ENCODE measurements at regions not wholly inside any gene's neighbourhood (a gene's known extent, or its start where the extent isn't known, plus 50 kb on each side); places are given as distances from the start of the nearest gene placed in this dataset.

DNA sequence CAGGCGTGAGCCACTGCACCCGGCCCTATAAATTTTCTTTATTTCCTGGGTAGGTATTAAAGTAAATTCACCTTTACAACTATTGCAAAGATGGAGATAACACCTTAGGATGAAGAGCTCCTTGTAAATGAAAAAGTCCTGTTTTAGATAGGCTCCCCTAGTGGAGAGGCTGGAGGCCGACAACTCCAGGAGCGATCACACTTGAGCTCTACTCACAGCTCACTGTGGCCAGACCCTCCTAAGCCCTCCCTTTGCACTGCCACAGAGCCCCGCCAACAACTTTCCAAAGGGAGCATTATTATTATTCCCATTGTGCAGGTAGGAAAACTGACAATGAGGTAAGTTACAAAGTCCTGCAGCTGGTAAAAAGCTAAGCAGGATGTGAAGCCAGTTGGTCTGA is 139.1 kb upstream of the ERCC6L2 start:
- DNase-seq (ENCODE audit: low spot score) = peak; percentile 24
- POLR2A ChIA-PET (ENCODE audit: low non-redundant PET) = no interaction called here
- CTCF ChIA-PET = interaction anchor here (0.6 to 1.5 kb wide), 12 partner anchors 9 to 1893 kb away, joined by 3 to 8 read pairs (median 4); partner anchors contain the start of gene ERCC6L2
- TF ChIP-seq, protein P1, sequence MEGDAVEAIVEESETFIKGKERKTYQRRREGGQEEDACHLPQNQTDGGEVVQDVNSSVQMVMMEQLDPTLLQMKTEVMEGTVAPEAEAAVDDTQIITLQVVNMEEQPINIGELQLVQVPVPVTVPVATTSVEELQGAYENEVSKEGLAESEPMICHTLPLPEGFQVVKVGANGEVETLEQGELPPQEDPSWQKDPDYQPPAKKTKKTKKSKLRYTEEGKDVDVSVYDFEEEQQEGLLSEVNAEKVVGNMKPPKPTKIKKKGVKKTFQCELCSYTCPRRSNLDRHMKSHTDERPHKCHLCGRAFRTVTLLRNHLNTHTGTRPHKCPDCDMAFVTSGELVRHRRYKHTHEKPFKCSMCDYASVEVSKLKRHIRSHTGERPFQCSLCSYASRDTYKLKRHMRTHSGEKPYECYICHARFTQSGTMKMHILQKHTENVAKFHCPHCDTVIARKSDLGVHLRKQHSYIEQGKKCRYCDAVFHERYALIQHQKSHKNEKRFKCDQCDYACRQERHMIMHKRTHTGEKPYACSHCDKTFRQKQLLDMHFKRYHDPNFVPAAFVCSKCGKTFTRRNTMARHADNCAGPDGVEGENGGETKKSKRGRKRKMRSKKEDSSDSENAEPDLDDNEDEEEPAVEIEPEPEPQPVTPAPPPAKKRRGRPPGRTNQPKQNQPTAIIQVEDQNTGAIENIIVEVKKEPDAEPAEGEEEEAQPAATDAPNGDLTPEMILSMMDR (conservative IDR thresholded peaks at IDR 0.05; ENCODE audit: low read depth) = peak; percentile 38; the same call in 1 of the 2 replicates
- no peak overlapping the region for H3K27ac ChIP-seq

DNA sequence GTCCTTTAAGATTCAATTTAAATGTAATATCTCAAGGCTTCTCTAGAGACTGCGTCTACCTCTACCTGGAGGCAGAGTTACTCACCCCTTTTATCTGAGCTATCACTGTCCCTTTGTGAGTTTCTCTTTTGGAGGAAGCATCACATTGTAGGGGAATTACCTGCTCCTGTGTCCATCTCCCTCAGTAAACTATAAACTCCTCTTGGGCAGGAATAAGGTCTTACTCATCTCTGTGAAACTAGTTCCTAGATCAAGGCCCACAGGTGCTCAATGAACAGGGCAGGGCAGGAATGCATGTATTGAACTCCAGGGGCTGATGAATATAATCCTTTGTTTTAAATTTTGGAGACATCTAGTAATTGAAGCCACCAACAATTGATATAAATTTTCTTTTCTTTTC is 139.8 kb upstream of the ERCC6L2 start:
- no peak for DNase-seq (ENCODE audit: low spot score)
- CTCF ChIA-PET = interaction anchor here (0.6 to 1.5 kb wide), 9 partner anchors 8 to 65 kb away, joined by 3 to 8 read pairs (median 4); no protein-coding TSS in a partner anchor
- TF ChIP-seq, protein P1 (conservative IDR thresholded peaks at IDR 0.05; ENCODE audit: low read depth) = no peak
- H3K27ac ChIP-seq = no peak overlapping the region
- POLR2A ChIA-PET (ENCODE audit: low non-redundant PET) = no interaction called here

DNA sequence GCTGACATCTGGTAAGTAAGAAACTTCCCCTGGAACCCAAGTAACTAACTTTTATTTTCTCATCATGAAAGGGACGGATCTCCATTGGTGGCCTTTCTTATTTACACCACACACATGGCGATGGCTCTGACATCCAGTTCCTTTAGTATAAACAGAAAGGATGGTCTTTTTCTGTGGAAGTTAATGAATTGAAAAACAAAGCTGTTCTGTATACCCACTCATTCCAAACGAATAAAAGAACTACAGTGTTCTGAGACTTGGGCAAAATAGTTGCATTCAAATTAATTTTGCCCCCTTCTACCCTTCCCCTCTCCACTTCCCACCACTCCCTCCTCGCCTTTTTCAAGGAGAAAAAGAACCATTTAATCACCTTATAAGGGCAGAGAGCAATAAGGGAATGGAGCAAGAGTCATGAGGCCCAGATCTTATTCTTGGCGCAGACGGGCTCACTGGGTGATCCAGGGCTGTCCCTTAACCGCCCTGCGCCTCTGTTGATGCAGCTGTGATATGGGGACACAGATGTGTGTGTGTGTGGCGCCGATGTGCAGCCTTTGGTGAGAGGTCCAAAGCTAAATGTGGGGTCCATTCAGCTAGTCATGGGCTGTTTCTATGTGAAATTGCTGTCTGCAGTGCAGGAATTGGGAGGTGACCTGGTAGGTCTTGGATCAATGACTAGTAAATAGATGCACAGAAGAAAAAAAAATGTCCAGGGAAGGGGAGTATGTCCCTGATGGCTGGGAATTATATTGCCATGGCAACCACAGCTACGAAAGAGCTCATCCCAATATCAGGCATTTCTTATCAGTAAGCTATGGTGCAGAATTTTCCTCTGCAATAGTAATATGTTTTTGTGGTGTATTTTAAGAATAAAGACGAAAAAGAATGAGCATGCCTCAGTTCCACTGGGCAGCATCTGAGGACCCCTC is 141.5 kb upstream of the ERCC6L2 start:
- CTCF ChIA-PET = interaction anchor here (0.6 kb wide), 2 partner anchors 144 to 172 kb away, joined by 3 to 4 read pairs; no protein-coding TSS in a partner anchor
- TF ChIP-seq, protein P1 (conservative IDR thresholded peaks at IDR 0.05; ENCODE audit: low read depth) = no peak
- POLR2A ChIA-PET (ENCODE audit: low non-redundant PET) = no interaction called here
- DNase-seq (ENCODE audit: low spot score) = no peak
- no peak overlapping the region for H3K27ac ChIP-seq

DNA sequence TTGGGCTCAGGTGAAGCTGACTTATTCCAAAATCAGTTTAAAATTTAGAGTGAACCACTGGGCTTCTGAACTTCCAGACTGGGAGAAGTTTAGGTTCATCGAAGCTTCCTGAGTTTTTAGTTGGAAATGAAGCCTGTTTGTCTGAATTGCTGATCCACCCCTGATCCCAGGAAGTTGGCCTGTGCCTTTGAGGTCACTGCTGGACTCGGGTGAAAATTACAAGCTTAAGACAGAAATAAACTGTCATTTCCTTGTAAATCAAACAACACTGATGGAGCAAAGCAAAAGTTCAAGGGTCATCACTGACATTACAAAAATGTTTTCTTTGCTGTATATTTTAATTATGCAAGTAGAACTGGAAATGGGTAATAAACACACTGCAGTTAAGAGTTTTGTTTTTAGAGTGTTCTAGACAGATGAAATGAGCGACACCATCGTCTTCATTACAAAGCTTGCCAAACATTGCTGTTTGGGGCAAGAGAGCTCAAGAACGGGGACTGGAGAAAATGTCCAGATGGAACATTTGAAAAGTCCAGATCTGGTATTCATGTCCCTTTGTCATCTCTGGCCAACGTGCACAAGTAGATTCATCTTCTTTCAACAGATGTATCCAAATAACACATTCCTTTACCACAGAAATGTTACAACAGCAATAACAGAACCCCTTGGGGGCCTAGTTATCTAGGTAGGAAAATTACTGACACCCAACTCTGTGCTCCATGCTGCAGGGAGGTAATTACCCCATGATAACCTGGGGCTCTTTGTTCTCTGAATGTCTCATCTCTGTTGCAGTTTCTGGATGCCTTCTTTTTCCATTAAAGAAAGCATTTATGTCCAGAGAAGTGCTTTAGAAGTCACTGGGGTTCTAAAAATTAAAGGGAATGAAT is 142.4 kb upstream of the ERCC6L2 start:
- ChIA-PET POLR2A (ENCODE audit: low non-redundant PET) (no interaction called here), CTCF (no interaction called here)
- no peak for DNase-seq (ENCODE audit: low spot score)
- H3K27ac ChIP-seq = no peak overlapping the region
- TF ChIP-seq, protein P1 (conservative IDR thresholded peaks at IDR 0.05; ENCODE audit: low read depth) = no peak

DNA sequence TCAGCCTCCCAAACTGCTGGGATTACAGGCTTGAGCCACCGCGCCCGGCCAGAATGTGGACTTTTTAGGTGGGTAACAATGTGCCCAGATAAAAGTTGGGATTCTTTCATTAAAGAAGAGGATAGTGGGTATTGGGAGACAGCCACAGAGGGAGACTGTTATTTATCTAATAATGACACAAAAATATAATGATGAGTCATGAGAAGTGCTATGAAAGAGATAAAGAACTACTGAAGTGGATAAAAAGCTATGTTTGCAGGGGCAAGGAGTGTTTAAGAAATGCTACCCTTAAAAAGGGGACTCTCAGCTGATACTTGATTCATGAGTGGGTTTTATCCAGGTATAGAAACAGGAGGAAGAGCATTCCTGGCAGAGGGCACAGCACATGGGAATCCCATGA is 143.6 kb upstream of the ERCC6L2 start:
- TF ChIP-seq, protein P1 (conservative IDR thresholded peaks at IDR 0.05; ENCODE audit: low read depth) = no peak
- ChIA-PET CTCF (interaction anchor here (0.7 kb wide), 1 partner anchor 1239 kb away, joined by 3 read pairs; no protein-coding TSS in a partner anchor), POLR2A (ENCODE audit: low non-redundant PET) (no interaction called here)

More for the DNA sequence above, 143.6 kb upstream of the ERCC6L2 start:
- no peak overlapping the region for H3K27ac ChIP-seq
- DNase-seq (ENCODE audit: low spot score) = no peak

Data from RWPE1 (cell line).